ENCODE measurements at regions not wholly inside any gene's neighbourhood (a gene's known extent, or its start where the extent isn't known, plus 50 kb on each side); places are given as distances from the start of the nearest gene placed in this dataset.

- no peak overlapping the region for H3K4me3 Mint-ChIP-seq (ENCODE audit: unreplicated experiment)
- H3K27me3 Mint-ChIP-seq (ENCODE audit: low read depth, unreplicated experiment), result no peaks in the 10 kb centered on the region
- Histone ChIP-seq H3K36me3 (ENCODE audit: insufficient read depth, low read length) (no peaks in the 10 kb centered on the region), H3K27ac (ENCODE audit: low read depth, low read length) (no peak overlapping the region), H3K4me3 (ENCODE audit: insufficient read depth, low read depth, low read length) (no peak overlapping the region), H3K9ac (ENCODE audit: low read length) (no peak overlapping the region), H4K20me1 (ENCODE audit: insufficient read depth, low read length) (no peaks in the 10 kb centered on the region), H2AFZ (ENCODE audit: low read depth, low read length) (no peak overlapping the region), H3K4me2 (ENCODE audit: low read length) (no peak overlapping the region), H3K9me3 (ENCODE audit: insufficient read depth, low read depth, low read length) (no peaks in the 10 kb centered on the region), H3K4me1 (ENCODE audit: insufficient read depth, low read length) (peaks cover 2% of the 10 kb centered on the region), H3K27me3 (ENCODE audit: insufficient read depth, low read length) (no peaks in the 10 kb centered on the region), H3K79me2 (ENCODE audit: insufficient read depth, low read length) (no peaks in the 10 kb centered on the region)
- TF ChIP-seq EZH2 (IDR thresholded peaks at IDR 0.05; ENCODE audit: insufficient read depth, low read length) (no peak), CTCF (IDR thresholded peaks at IDR 0.05; ENCODE audit: insufficient read depth, low read depth, low read length) (no peak)
- peaks cover 10% of the 10 kb centered on the region for H3K4me1 Mint-ChIP-seq (ENCODE audit: low read depth, unreplicated experiment)
- DNase-seq (ENCODE audit: low read depth) (no peak), FAIRE-seq (no peak)
- no peaks in the 10 kb centered on the region for H3K9me3 Mint-ChIP-seq (ENCODE audit: unreplicated experiment)
- H3K36me3 Mint-ChIP-seq (ENCODE audit: low read depth, unreplicated experiment), result no peaks in the 10 kb centered on the region
- no peak overlapping the region for H3K27ac Mint-ChIP-seq (ENCODE audit: unreplicated experiment)
Observed at GRCh38 chr18:6557057-6557769, 142.5 kb upstream of the L3MBTL4 start.

GRCh38 chr18:6557770-6558248 is 143.1 kb upstream of the L3MBTL4 start:
- Histone ChIP-seq H3K4me2 (ENCODE audit: low read length) (no peak overlapping the region), H3K4me3 (ENCODE audit: insufficient read depth, low read depth, low read length) (no peak overlapping the region), H3K27me3 (ENCODE audit: insufficient read depth, low read length) (no peaks in the 10 kb centered on the region), H3K27ac (ENCODE audit: low read depth, low read length) (no peak overlapping the region), H3K9me3 (ENCODE audit: insufficient read depth, low read depth, low read length) (no peaks in the 10 kb centered on the region), H3K36me3 (ENCODE audit: insufficient read depth, low read length) (no peaks in the 10 kb centered on the region), H3K4me1 (ENCODE audit: insufficient read depth, low read length) (peaks cover 2% of the 10 kb centered on the region), H2AFZ (ENCODE audit: low read depth, low read length) (no peak overlapping the region), H3K9ac (ENCODE audit: low read length) (no peak overlapping the region), H3K79me2 (ENCODE audit: insufficient read depth, low read length) (no peaks in the 10 kb centered on the region), H4K20me1 (ENCODE audit: insufficient read depth, low read length) (no peaks in the 10 kb centered on the region)
- Mint-ChIP-seq H3K27me3 (ENCODE audit: low read depth, unreplicated experiment) (no peaks in the 10 kb centered on the region), H3K9me3 (ENCODE audit: unreplicated experiment) (no peaks in the 10 kb centered on the region), H3K4me1 (ENCODE audit: low read depth, unreplicated experiment) (peaks cover 9% of the 10 kb centered on the region), H3K27ac (ENCODE audit: unreplicated experiment) (no peak overlapping the region), H3K4me3 (ENCODE audit: unreplicated experiment) (no peak overlapping the region), H3K36me3 (ENCODE audit: low read depth, unreplicated experiment) (no peaks in the 10 kb centered on the region)
- FAIRE-seq (no peak), DNase-seq (ENCODE audit: low read depth) (no peak)
- no peak for TF ChIP-seq CTCF (IDR thresholded peaks at IDR 0.05; ENCODE audit: insufficient read depth, low read depth, low read length)
- TF ChIP-seq EZH2 (IDR thresholded peaks at IDR 0.05; ENCODE audit: insufficient read depth, low read length), result no peak
